Type B pancreatic cell (in vitro differentiated cells): ENCODE measurements at regions not wholly inside any gene's neighbourhood (a gene's known extent, or its start where the extent isn't known, plus 50 kb on each side); places are given as distances from the start of the nearest gene placed in this dataset.
"Not testable (repeated sequence)": the region's sequence is repeated elsewhere in the genome, so short reads cannot be mapped to it uniquely, and the experiment has no call there.

Experiments
- DNase-seq: peaks from one replicate; pipeline ENCODE4 v3.0.0; 2021; ENCODE audit warnings: mixed read lengths; ENCODE audit not compliant: unreplicated experiment; ENCODE audit errors: extremely low spot score
- H3K27ac Mint-ChIP-seq: 2 replicates; pipeline ENCODE4 v1.8.0; 2021; ENCODE audit warnings: mild to moderate bottlenecking, mixed read lengths
- H3K27me3 Mint-ChIP-seq: 2 replicates; pipeline ENCODE4 v1.8.0; 2021; ENCODE audit warnings: mixed read lengths
- H3K36me3 Mint-ChIP-seq: 2 replicates; pipeline ENCODE4 v1.8.0; 2021; ENCODE audit warnings: mixed read lengths
- H3K4me1 Mint-ChIP-seq: one replicate; pipeline ENCODE4 v1.8.0; 2021; ENCODE audit warnings: mixed read lengths; ENCODE audit not compliant: unreplicated experiment
- H3K4me3 Mint-ChIP-seq: 2 replicates; pipeline ENCODE4 v1.8.0; 2021; ENCODE audit warnings: mild to moderate bottlenecking, mixed read lengths
- H3K9me3 Mint-ChIP-seq: 2 replicates; pipeline ENCODE4 v1.8.0; 2021; ENCODE audit warnings: mixed read lengths
- CTCF ChIP-seq: fragments of 200-600 bp; sonication (generic); conservative IDR thresholded peaks from 2 replicates; pipeline ENCODE4 v1.5.0; 2021; ENCODE audit warnings: antibody characterized with exemption, mild to moderate bottlenecking

GRCh38 chr14:46573498-46573897 lies 78.1 kb downstream of the RPL10L start:
- Mint-ChIP-seq H3K27ac (no peak overlapping the region), H3K9me3 (peaks cover 13% of the 10 kb centered on the region), H3K27me3 (no peaks in the 10 kb centered on the region), H3K4me1 (peaks cover 18% of the 10 kb centered on the region), H3K36me3 (no peaks in the 10 kb centered on the region), H3K4me3 (no peak overlapping the region)
- DNase-seq: no peak
- TF ChIP-seq CTCF: no peak

GRCh38 chr14:46571970-46572369 lies 79.6 kb downstream of the RPL10L start:
- DNase-seq: no peak
- Mint-ChIP-seq H3K36me3 (no peaks in the 10 kb centered on the region), H3K4me1 (peaks cover 18% of the 10 kb centered on the region), H3K4me3 (no peak overlapping the region), H3K9me3 (peaks cover 13% of the 10 kb centered on the region), H3K27me3 (no peaks in the 10 kb centered on the region), H3K27ac (no peak overlapping the region)
- TF ChIP-seq CTCF: no peak

- not testable (repeated sequence) for DNase-seq, H3K4me3 Mint-ChIP-seq, H3K36me3 Mint-ChIP-seq, H3K27ac Mint-ChIP-seq, H3K9me3 Mint-ChIP-seq, H3K4me1 Mint-ChIP-seq, H3K27me3 Mint-ChIP-seq
Observed at GRCh38 chr14:46568161-46568560, 83.4 kb downstream of the RPL10L start.

GRCh38 chr14:46550836-46551235 lies 100.7 kb downstream of the RPL10L start:
- no peaks in the 10 kb centered on the region for H3K4me1 Mint-ChIP-seq
- H3K4me3 Mint-ChIP-seq: no peak overlapping the region
- H3K27ac Mint-ChIP-seq: no peak overlapping the region
- DNase-seq: no peak
- no peaks in the 10 kb centered on the region for H3K36me3 Mint-ChIP-seq
- H3K27me3 Mint-ChIP-seq: no peaks in the 10 kb centered on the region
- no peak for TF ChIP-seq CTCF
- H3K9me3 Mint-ChIP-seq: peaks cover 12% of the 10 kb centered on the region

- peaks cover 5% of the 10 kb centered on the region for H3K9me3 Mint-ChIP-seq
Observed at GRCh38 chr14:46540986-46541385, 110.6 kb downstream of the RPL10L start.

GRCh38 chr14:46519121-46519520 lies 132.5 kb downstream of the RPL10L start:
- Mint-ChIP-seq H3K4me1 (no peaks in the 10 kb centered on the region), H3K27me3 (no peaks in the 10 kb centered on the region), H3K4me3 (no peak overlapping the region), H3K9me3 (no peaks in the 10 kb centered on the region), H3K27ac (no peak overlapping the region), H3K36me3 (no peaks in the 10 kb centered on the region)
- DNase-seq: no peak
- TF ChIP-seq CTCF: no peak

More at GRCh38 chr14:46540986-46541385, 110.6 kb downstream of the RPL10L start:
- H3K27me3 Mint-ChIP-seq: no peaks in the 10 kb centered on the region
- H3K36me3 Mint-ChIP-seq: no peaks in the 10 kb centered on the region
- DNase-seq: no peak
- no peak for TF ChIP-seq CTCF
- H3K27ac Mint-ChIP-seq: no peak overlapping the region
- H3K4me1 Mint-ChIP-seq: no peaks in the 10 kb centered on the region
- no peak overlapping the region for H3K4me3 Mint-ChIP-seq

- not testable (repeated sequence) for H3K4me1 Mint-ChIP-seq, H3K4me3 Mint-ChIP-seq, H3K36me3 Mint-ChIP-seq, H3K27ac Mint-ChIP-seq, DNase-seq, H3K9me3 Mint-ChIP-seq, H3K27me3 Mint-ChIP-seq
Observed at GRCh38 chr14:46508752-46509151, 142.8 kb downstream of the RPL10L start.
